HEK293 (cell line): ENCODE measurements at regions not wholly inside any gene's neighbourhood (a gene's known extent, or its start where the extent isn't known, plus 50 kb on each side); places are given as distances from the start of the nearest gene placed in this dataset.

Experiments
- CTCF ChIA-PET: fragments of 350-600 bp; formaldehyde crosslinking; extraction: SDS; loops from one replicate; lab custom pipeline; 2021; ENCODE audit warnings: antibody characterized with exemption; lab: Yijun Ruan, JAX
- POLR2A ChIA-PET: fragments of 300-600 bp; formaldehyde crosslinking; extraction: SDS; loops from one replicate; lab custom pipeline; 2020; ENCODE audit warnings: antibody characterized with exemption, inconsistent platforms; lab: Yijun Ruan, JAX
- H3K27ac ChIP-seq: fragments of 200-500 bp; sonication (Bioruptor generic); 2 replicates; pipeline ENCODE4 v1.5.1; 2014; ENCODE audit warnings: low read depth, low read length, control low read depth, inconsistent platforms; ENCODE audit errors: extremely low read depth
- H3K36me3 ChIP-seq, 2 experiments: fragments of 200-500 bp in 1 of 2; sonication (Bioruptor generic) in 1 of 2; 1 replicate in 1 of 2; 2 replicates in 1 of 2; pipeline ENCODE4 v1.5.1; 2014 to 2017; ENCODE audit warnings: inconsistent platforms in 2 of 2, low read length in 2 of 2; ENCODE audit not compliant: control insufficient read depth in 2 of 2, insufficient read depth in 1 of 2
- H3K4me1 ChIP-seq: fragments of 200-500 bp; sonication (Bioruptor generic); 2 replicates; pipeline ENCODE4 v1.5.1; 2014; ENCODE audit warnings: mild to moderate bottlenecking, low read length, inconsistent platforms; ENCODE audit not compliant: control insufficient read depth, insufficient read depth
- H3K4me3 ChIP-seq: 2 replicates; pipeline ENCODE4 v1.5.1; 2011; ENCODE audit warnings: low read depth, mild to moderate bottlenecking, control low read depth, low read length, moderate library complexity
- H3K9me3 ChIP-seq: fragments of 200-500 bp; sonication (Bioruptor generic); 2 replicates; pipeline ENCODE4 v1.5.1; 2014; ENCODE audit warnings: low read depth, low read length, inconsistent platforms; ENCODE audit not compliant: control insufficient read depth, insufficient read depth
- CTCF ChIP-seq: fragments of 450-650 bp; formaldehyde crosslinking; IDR thresholded peaks from 2 replicates; pipeline ENCODE4 v1.5.1; 2016; ENCODE audit warnings: missing biosample characterization, missing genetic modification characterization
- ELK4 ChIP-seq: IDR thresholded peaks from 2 replicates; pipeline ENCODE4 v1.6.1; 2011; ENCODE audit warnings: mild to moderate bottlenecking, low read depth, low read length, borderline replicate concordance
- GLIS1 ChIP-seq: fragments of 450-650 bp; formaldehyde crosslinking; IDR thresholded peaks from 2 replicates; pipeline ENCODE4 v1.5.1; 2016; ENCODE audit warnings: missing biosample characterization, missing genetic modification characterization
- MEIS1 ChIP-seq: sonication (generic); formaldehyde crosslinking; IDR thresholded peaks from 2 replicates; pipeline ENCODE4 v1.8.1; 2022; ENCODE audit warnings: missing genetic modification reagents, mild to moderate bottlenecking, borderline replicate concordance
- SETDB1 ChIP-seq: IDR thresholded peaks from one replicate; pipeline ENCODE4 v1.6.1; 2017; ENCODE audit warnings: mild to moderate bottlenecking, low read length, moderate library complexity, mixed read lengths; ENCODE audit not compliant: insufficient read length
- ZBTB17 ChIP-seq: fragments of 450-650 bp; formaldehyde crosslinking; IDR thresholded peaks from 2 replicates; pipeline ENCODE4 v1.5.1; 2016; ENCODE audit warnings: missing biosample characterization, missing genetic modification characterization
- ZEB2 ChIP-seq: fragments of 450-650 bp; formaldehyde crosslinking; IDR thresholded peaks from 2 replicates; pipeline ENCODE4 v1.5.1; 2016; ENCODE audit warnings: missing biosample characterization, missing genetic modification characterization
- ZNF132 ChIP-seq: fragments of 450-650 bp; formaldehyde crosslinking; IDR thresholded peaks from 2 replicates; pipeline ENCODE4 v1.5.1; 2017; ENCODE audit warnings: missing biosample characterization, missing genetic modification characterization, borderline replicate concordance
- ZNF148 ChIP-seq: fragments of 450-650 bp; formaldehyde crosslinking; IDR thresholded peaks from 2 replicates; pipeline ENCODE4 v1.5.0; 2017; ENCODE audit warnings: missing biosample characterization, missing genetic modification characterization, borderline replicate concordance
- ZNF174 ChIP-seq: fragments of 450-650 bp; formaldehyde crosslinking; IDR thresholded peaks from 2 replicates; pipeline ENCODE4 v1.5.0; 2017; ENCODE audit warnings: missing biosample characterization, mild to moderate bottlenecking, missing genetic modification characterization
- ZNF2 ChIP-seq: fragments of 450-650 bp; formaldehyde crosslinking; IDR thresholded peaks from 2 replicates; pipeline ENCODE4 v1.5.1; 2016; ENCODE audit warnings: missing biosample characterization, missing genetic modification characterization
- ZNF24 ChIP-seq: fragments of 450-650 bp; formaldehyde crosslinking; IDR thresholded peaks from 2 replicates; pipeline ENCODE4 v1.5.1; 2016; ENCODE audit warnings: missing biosample characterization, missing genetic modification characterization
- ZNF274 ChIP-seq, 2 experiments: fragments of 200-500 bp in 1 of 2; fragments of 450-650 bp in 1 of 2; sonication (Bioruptor generic) in 1 of 2; formaldehyde crosslinking in 1 of 2; IDR thresholded peaks; 2 replicates each; pipeline versions ENCODE4 v1.5.1 to v1.6.1; 2014 to 2016; ENCODE audit warnings: borderline replicate concordance in 1 of 2, inconsistent platforms in 1 of 2, low read length in 1 of 2, missing biosample characterization in 1 of 2, missing genetic modification characterization in 1 of 2
- ZNF426 ChIP-seq: fragments of 450-650 bp; formaldehyde crosslinking; IDR thresholded peaks from 2 replicates; pipeline ENCODE4 v1.5.1; 2017; ENCODE audit warnings: missing biosample characterization, missing genetic modification characterization, mild to moderate bottlenecking, inconsistent platforms, moderate library complexity
- ZNF521 ChIP-seq: fragments of 450-650 bp; formaldehyde crosslinking; IDR thresholded peaks from 2 replicates; pipeline ENCODE4 v1.5.1; 2017; ENCODE audit warnings: missing biosample characterization, mild to moderate bottlenecking, missing genetic modification characterization
- ZNF530 ChIP-seq: fragments of 450-650 bp; formaldehyde crosslinking; IDR thresholded peaks from 2 replicates; pipeline ENCODE4 v1.5.1; 2016; ENCODE audit warnings: low read depth, missing biosample characterization, missing genetic modification characterization
- ZNF558 ChIP-seq: fragments of 450-650 bp; formaldehyde crosslinking; IDR thresholded peaks from 2 replicates; pipeline ENCODE4 v1.5.1; 2016; ENCODE audit warnings: missing biosample characterization, missing genetic modification characterization
- ZNF670 ChIP-seq: fragments of 450-650 bp; formaldehyde crosslinking; IDR thresholded peaks from 2 replicates; pipeline ENCODE4 v1.5.1; 2016; ENCODE audit warnings: missing biosample characterization, missing genetic modification characterization, low read depth
- ZNF785 ChIP-seq: fragments of 450-650 bp; formaldehyde crosslinking; IDR thresholded peaks from 2 replicates; pipeline ENCODE4 v1.5.1; 2016; ENCODE audit warnings: missing biosample characterization, missing genetic modification characterization
- ZNF791 ChIP-seq: fragments of 450-650 bp; formaldehyde crosslinking; IDR thresholded peaks from 2 replicates; pipeline ENCODE4 v1.5.1; 2016; ENCODE audit warnings: missing biosample characterization, missing genetic modification characterization
- ZNF843 ChIP-seq: fragments of 450-650 bp; formaldehyde crosslinking; IDR thresholded peaks from 2 replicates; pipeline ENCODE4 v1.5.1; 2016; ENCODE audit warnings: missing biosample characterization, missing genetic modification characterization
- TF ChIP-seq, protein P1 (sequence below): fragments of 450-650 bp; formaldehyde crosslinking; IDR thresholded peaks from 2 replicates; pipeline ENCODE4 v1.5.1; 2017; ENCODE audit warnings: missing biosample characterization, missing genetic modification characterization

- no peak for TF ChIP-seq ZNF670
- TF ChIP-seq ZNF174 (tag by site-specific recombination): no peak
- TF ChIP-seq ZNF132 (tag by site-specific recombination): no peak
- TF ChIP-seq ZNF530 (tag by site-specific recombination): no peak
- no peak for TF ChIP-seq ZNF2 (tag by site-specific recombination)
- TF ChIP-seq ZNF521 (tag by site-specific recombination): no peak
- TF ChIP-seq MEIS1 (CRISPR knock-in tag): no peak
- TF ChIP-seq ZNF558 (tag by site-specific recombination): no peak
- TF ChIP-seq GLIS1 (tag by site-specific recombination): no peak
- TF ChIP-seq ZNF24 (tag by site-specific recombination): no peak
These were observed 465.9 kb upstream of the DPPA4 start (continued) for GRCh38 chr3:109803274-109803673.

DNA sequence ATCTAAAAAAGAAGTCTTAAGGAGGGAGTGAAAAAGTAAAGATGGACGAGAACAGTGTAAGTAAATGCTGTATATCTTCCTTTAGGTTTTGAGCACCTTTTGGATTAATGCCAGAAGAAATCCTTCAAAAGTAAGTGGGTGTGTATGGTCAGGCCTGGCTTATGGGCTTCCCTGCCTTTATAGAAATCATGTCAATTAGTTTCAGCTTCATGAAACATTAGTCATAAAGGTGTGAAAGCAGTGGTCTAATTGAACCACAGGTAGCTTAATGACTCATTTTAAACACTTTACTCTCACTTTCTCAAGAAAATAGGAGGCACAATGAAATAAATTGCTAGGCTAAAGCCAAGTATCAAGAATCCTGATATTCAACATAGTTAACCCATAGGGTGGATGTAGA, 467.4 kb upstream of the DPPA4 start:
- no peak for TF ChIP-seq ZBTB17 (tag by site-specific recombination)
- TF ChIP-seq ZNF785 (tag by site-specific recombination): no peak
- TF ChIP-seq ZNF148 (tag by site-specific recombination): no peak
- no peak for TF ChIP-seq ELK4
- TF ChIP-seq ZEB2: no peak
- TF ChIP-seq CTCF (tag by site-specific recombination): no peak
- no peak for TF ChIP-seq ZNF843 (tag by site-specific recombination)
- no peak for TF ChIP-seq ZNF426 (tag by site-specific recombination)
- TF ChIP-seq ZNF791 (tag by site-specific recombination): no peak
- TF ChIP-seq ZNF132 (tag by site-specific recombination): no peak
- TF ChIP-seq, protein P1, sequence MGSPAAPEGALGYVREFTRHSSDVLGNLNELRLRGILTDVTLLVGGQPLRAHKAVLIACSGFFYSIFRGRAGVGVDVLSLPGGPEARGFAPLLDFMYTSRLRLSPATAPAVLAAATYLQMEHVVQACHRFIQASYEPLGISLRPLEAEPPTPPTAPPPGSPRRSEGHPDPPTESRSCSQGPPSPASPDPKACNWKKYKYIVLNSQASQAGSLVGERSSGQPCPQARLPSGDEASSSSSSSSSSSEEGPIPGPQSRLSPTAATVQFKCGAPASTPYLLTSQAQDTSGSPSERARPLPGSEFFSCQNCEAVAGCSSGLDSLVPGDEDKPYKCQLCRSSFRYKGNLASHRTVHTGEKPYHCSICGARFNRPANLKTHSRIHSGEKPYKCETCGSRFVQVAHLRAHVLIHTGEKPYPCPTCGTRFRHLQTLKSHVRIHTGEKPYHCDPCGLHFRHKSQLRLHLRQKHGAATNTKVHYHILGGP: no peak
- TF ChIP-seq ZNF274 (IDR thresholded peaks at IDR 0.05; ENCODE audit: low read length): no peak
- TF ChIP-seq ZNF274 (tag by site-specific recombination; IDR thresholded peaks at IDR 0.05; ENCODE audit: borderline replicate concordance): no peak
- TF ChIP-seq SETDB1: no peak
- TF ChIP-seq, all 188 proteins: peak for 0
- no peak overlapping the region for H3K4me3 ChIP-seq
- H3K27ac ChIP-seq: no peak overlapping the region
- no peaks in the 10 kb centered on the region for H3K4me1 ChIP-seq
- no peaks in the 10 kb centered on the region for H3K36me3 ChIP-seq
- POLR2A ChIA-PET: no interaction called here
- CTCF ChIA-PET: no interaction called here
- no peaks in the 10 kb centered on the region for H3K9me3 ChIP-seq
